Epithelial cell of proximal tubule (primary cell): ENCODE measurements at regions not wholly inside any gene's neighbourhood (a gene's known extent, or its start where the extent isn't known, plus 50 kb on each side); places are given as distances from the start of the nearest gene placed in this dataset.

Experiments used
- DNase-seq: peaks from one replicate; pipeline ENCODE4 v3.0.0-alpha.2; 2011; ENCODE audit warnings: low read depth
- H3K4me3 ChIP-seq: 2 replicates; pipeline ENCODE4 v1.5.1; 2011; ENCODE audit warnings: low read depth, mild to moderate bottlenecking, low read length
- CTCF ChIP-seq: conservative IDR thresholded peaks from 2 replicates; pipeline ENCODE4 v1.5.1; 2012; ENCODE audit warnings: low read depth, mild to moderate bottlenecking, low read length

DNA sequence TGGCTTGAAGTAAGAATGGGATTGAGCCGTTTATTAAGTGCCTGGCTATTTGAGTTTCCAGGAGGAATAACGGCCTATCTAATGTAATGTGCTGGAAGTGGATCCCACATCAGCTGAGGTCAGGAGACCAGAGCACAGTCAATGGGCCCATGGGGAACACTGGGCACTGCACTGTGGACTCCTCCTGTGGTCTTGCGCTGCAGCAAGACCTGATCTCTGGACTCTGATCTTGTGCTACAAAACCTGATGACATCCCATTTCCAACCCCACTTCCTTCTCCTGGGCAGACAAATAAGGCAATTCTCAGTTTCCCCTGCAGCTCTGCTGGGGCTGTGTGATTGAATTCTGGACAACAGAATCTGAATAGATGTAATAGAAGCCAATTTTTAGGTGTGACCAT is 151.7 kb upstream of the ADCY2 start:
- TF ChIP-seq CTCF, result no peak
- H3K4me3 ChIP-seq, result no peak overlapping the region
- no peak for DNase-seq

DNA sequence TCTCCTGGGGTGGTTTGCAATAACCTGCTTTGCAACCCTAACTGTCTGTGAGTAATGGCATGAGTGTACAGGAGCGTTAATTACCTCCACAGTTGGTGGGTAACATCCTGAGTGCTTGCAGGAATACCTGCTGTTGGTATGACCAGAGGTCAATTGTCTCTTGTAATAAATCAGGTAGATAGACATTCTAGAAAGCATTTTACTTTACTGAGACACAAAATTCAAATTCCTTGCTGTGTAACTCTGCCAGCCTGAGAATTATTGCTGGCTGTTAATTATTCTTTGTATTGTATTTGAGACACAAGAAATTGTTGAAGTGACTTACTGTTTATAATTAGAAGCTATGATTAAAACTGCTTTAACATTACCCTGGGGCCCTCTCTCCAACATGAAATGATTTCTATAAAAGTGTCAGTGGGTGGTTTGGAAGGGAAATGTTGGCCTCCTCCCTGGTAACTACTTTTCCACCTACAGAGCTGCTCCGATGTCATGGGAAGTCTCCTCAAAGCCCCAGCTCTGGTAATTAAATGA is 150.8 kb upstream of the ADCY2 start:
- H3K4me3 ChIP-seq, result no peak overlapping the region
- DNase-seq, result peak; percentile 3
- no peak for TF ChIP-seq CTCF

GRCh38 chr5:7246287-7246686 is 149.7 kb upstream of the ADCY2 start:
- no peak for TF ChIP-seq CTCF
- DNase-seq, result peak; percentile 20
- no peak overlapping the region for H3K4me3 ChIP-seq

DNA sequence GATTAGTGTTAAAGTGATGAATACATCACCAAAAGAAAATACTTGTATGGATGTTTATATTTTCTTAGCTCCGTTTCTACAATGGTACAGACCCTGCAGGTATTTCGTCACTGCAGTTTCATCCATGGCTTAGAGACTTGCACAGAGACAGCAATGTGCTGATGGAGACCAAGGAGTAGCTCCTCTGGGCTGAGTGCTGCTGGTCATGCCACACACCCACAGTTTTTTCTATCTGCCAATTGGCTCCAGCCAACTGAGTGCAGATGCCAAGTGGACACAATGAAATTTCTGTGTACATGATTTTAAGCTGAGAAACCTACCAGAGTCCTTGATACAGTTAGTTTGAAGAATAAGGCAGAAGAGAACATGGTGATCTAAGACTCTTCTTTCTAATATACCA is 145.9 kb upstream of the ADCY2 start:
- H3K4me3 ChIP-seq, result no peak overlapping the region
- no peak for TF ChIP-seq CTCF
- no peak for DNase-seq

DNA sequence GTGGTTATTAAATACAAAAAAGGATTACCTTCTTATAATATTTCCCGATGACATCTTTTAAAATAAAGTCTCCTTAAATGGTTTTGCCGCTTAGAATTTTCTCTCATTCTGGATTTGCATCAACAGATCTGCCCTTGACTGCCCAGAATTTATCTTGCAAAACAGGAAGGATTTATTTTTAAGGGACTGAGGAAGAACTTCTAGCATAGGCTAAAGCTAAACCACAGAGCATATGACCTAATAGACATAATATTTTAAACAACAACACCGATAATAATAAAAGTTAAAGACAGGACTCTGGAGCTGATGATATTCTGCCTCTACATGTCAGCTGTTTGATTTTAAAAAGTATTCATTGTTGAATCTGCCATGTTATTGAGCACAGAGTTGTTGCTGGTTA is 145.3 kb upstream of the ADCY2 start:
- no peak overlapping the region for H3K4me3 ChIP-seq
- TF ChIP-seq CTCF, result no peak
- no peak for DNase-seq

DNA sequence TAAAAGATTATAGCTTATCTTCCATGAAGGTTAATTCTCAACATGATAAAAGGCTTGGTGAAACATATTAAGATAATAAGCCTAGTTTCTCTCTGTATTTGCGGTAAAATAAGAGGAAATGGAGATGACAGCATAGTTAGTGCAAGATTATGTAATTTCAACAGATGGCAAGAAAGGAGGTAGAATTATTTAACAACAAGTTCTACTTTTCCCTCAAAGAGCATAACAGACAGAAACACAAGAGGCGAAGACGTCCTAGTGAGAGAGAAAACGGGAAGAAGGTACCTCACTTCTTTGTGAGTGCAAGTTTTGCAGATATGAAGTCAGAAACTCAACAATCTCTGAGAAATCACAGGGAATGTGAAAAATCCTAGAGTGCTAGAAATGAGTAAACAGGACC is 144.8 kb upstream of the ADCY2 start:
- H3K4me3 ChIP-seq, result no peak overlapping the region
- no peak for DNase-seq
- TF ChIP-seq CTCF, result no peak

GRCh38 chr5:7261049-7261448 is 134.9 kb upstream of the ADCY2 start:
- DNase-seq, result peak; percentile 15
- H3K4me3 ChIP-seq, result no peak overlapping the region
- peak; percentile 63 for TF ChIP-seq CTCF
